OCI-LY3 (cell line): ENCODE measurements at regions not wholly inside any gene's neighbourhood (a gene's known extent, or its start where the extent isn't known, plus 50 kb on each side); places are given as distances from the start of the nearest gene placed in this dataset.

ENCODE experiments used
- CTCF ChIP-seq: fragments of 200-600, 300-600 bp; sonication (generic); IDR thresholded peaks from 2 replicates; pipeline ENCODE4 v1.5.1; 2014; ENCODE audit warnings: antibody characterized with exemption, low read length, low read depth
- EZH2phosphoT487 ChIP-seq: fragments of 200-600 bp; shearing (Covaris generic); IDR thresholded peaks from 2 replicates; pipeline ENCODE4 v1.6.1; 2018; ENCODE audit warnings: antibody characterized with exemption, mixed run types, low read depth

GRCh38 chr3:72232331-72232730, 447.4 kb upstream of the PROK2 start:
- TF ChIP-seq CTCF (no peak), EZH2phosphoT487 (no peak)
